Body of pancreas (tissue), 4 donors: ENCODE measurements at regions not wholly inside any gene's neighbourhood (a gene's known extent, or its start where the extent isn't known, plus 50 kb on each side); places are given as distances from the start of the nearest gene placed in this dataset.
A peak's percentile ranks its signal among the peaks of the same experiment; 100 is the strongest.

Source experiments
- ATAC-seq: fragments of 150-250 bp; one replicate; pipeline ENCODE4 v1.9.1; 2016
- DNase-seq, 4 donors: peaks; one replicate each; pipeline ENCODE4 v3.0.0-alpha.2; 2019
- H3K27ac ChIP-seq, 4 donors: fragments of 200-600 bp; sonication (generic); 1 replicate in 3 of 4; 2 replicates in 1 of 4; pipeline versions ENCODE4 v1.5.1 to v1.6.1; 2016 to 2019; ENCODE audit warnings: mild to moderate bottlenecking in 1 of 4, mixed read lengths in 1 of 4, moderate library complexity in 1 of 4
- H3K27me3 ChIP-seq, 2 donors: fragments of 200-600 bp; sonication (generic); one replicate each; pipeline ENCODE4 v1.6.0; 2016; ENCODE audit warnings: mild to moderate bottlenecking in 1 of 2
- H3K36me3 ChIP-seq, 2 donors: fragments of 200-600 bp; sonication (generic); replicated peaks in 1 of 2; 2 replicates each; pipeline ENCODE4 v1.5.1; 2016; ENCODE audit warnings: low read depth in 2 of 2; ENCODE audit not compliant: insufficient read depth in 1 of 2
- H3K4me1 ChIP-seq: fragments of 200-600 bp; sonication (generic); one replicate; pipeline ENCODE4 v1.6.0; 2016
- H3K4me3 ChIP-seq, 2 donors: fragments of 200-600 bp; sonication (generic); 1 replicate in 1 of 2; 2 replicates in 1 of 2; pipeline ENCODE4 v1.5.1; 2016 to 2019
- H3K9me3 ChIP-seq, 3 donors: fragments of 200-600 bp; sonication (generic); 1 replicate in 2 of 3; 2 replicates in 1 of 3; pipeline ENCODE4 v1.5.1; 2016
- CTCF ChIP-seq, 7 experiments: fragments of 450-650 bp in 4 of 7; fragments of 200-600 bp in 3 of 7; sonication (generic) in 3 of 7; IDR thresholded peaks; one replicate each; pipeline ENCODE4 v1.5.1; 2016 to 2019; ENCODE audit warnings: antibody characterized with exemption in 7 of 7
- POLR2A ChIP-seq, 3 donors: fragments of 450-650 bp; IDR thresholded peaks; one replicate each; pipeline ENCODE4 v1.6.1; 2016; ENCODE audit warnings: antibody characterized with exemption in 3 of 3, mild to moderate bottlenecking in 2 of 3
- WGBS, 2 donors: methylation state at CpG; one replicate each; pipeline ENCODE4 v1.1.5; 2017; 5-methylcytosine and 5-hydroxymethylcytosine counted together
- intact Hi-C: fragments of 100-400 bp; cut with DNase I; formaldehyde crosslinking; loops from one replicate; pipeline ENCODE4 v1.15.1; 2023

DNA sequence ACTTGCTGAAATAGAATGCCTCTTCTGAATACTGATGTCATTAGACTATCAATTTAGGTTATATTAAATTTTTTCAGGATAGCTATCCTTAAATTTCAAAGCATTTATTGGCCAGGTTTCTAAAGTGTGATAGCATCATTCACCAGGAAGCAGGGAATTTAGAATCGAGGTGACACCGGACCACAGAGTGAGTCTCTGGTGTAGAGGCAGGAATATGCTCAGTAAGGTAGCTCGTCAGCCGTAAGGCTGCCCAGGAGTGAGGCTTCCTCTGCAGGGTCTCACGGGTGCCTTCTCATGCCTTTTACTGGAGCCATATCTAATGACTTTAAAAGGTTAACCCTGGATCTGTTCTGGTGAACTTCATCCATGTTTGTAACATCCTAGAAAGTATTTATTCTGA is 170.8 kb upstream of the KLF14 start:
- Histone ChIP-seq H3K27me3 (no peaks in the 10 kb centered on the region), H3K9me3 (no peaks in the 10 kb centered on the region), H3K36me3 (no peaks in the 10 kb centered on the region), H3K27ac (peak overlapping the region in 3 of 4 donors; percentile 4 to 74 (median 62)), H3K4me1 (peaks cover 50% of the 10 kb centered on the region), H3K4me3 (no peak overlapping the region)
- no peak for DNase-seq
- no peak for ATAC-seq
- intact Hi-C loops, result no loop called here
- TF ChIP-seq POLR2A (IDR thresholded peaks at IDR 0.05) (no peak), CTCF (IDR thresholded peaks at IDR 0.05) (no peak)
- WGBS, 2 donors, result 71 to 82% methylated on average over 5 of the region's 5 CpGs

- intact Hi-C loops, result no loop called here
- WGBS, 2 donors, result 95 to 100% methylated on average over 1 of the region's 1 CpG
- H3K27ac ChIP-seq, result no peak overlapping the region
- no peak overlapping the region for H3K4me3 ChIP-seq
- ATAC-seq (no peak), DNase-seq (no peak)
- peaks cover 32% of the 10 kb centered on the region for H3K4me1 ChIP-seq
- no peak for TF ChIP-seq POLR2A (IDR thresholded peaks at IDR 0.05)
- no peak for TF ChIP-seq CTCF (IDR thresholded peaks at IDR 0.05)
- H3K27me3 ChIP-seq, result no peaks in the 10 kb centered on the region
- H3K9me3 ChIP-seq, result no peaks in the 10 kb centered on the region
- no peaks in the 10 kb centered on the region for H3K36me3 ChIP-seq
These were observed 172.6 kb upstream of the KLF14 start for GRCh38 chr7:130906575-130906974.

GRCh38 chr7:130907439-130907838 is 173.4 kb upstream of the KLF14 start:
- Histone ChIP-seq H3K4me1 (peaks cover 31% of the 10 kb centered on the region), H3K4me3 (no peak overlapping the region), H3K36me3 (no peaks in the 10 kb centered on the region), H3K9me3 (no peaks in the 10 kb centered on the region), H3K27me3 (no peaks in the 10 kb centered on the region), H3K27ac (no peak overlapping the region)
- TF ChIP-seq POLR2A (IDR thresholded peaks at IDR 0.05) (no peak), CTCF (IDR thresholded peaks at IDR 0.05) (no peak)
- WGBS, 2 donors, result 83 to 90% methylated on average over 4 of the region's 4 CpGs
- ATAC-seq (no peak), DNase-seq (no peak)
- intact Hi-C loops, result no loop called here

- 92 to 97% methylated on average over 11 of the region's 11 CpGs for WGBS, 2 donors
- Histone ChIP-seq H3K27ac (no peak overlapping the region), H3K4me3 (no peak overlapping the region)
These were observed 174.5 kb upstream of the KLF14 start for GRCh38 chr7:130908345-130909160.

More at GRCh38 chr7:130908345-130909160, 174.5 kb upstream of the KLF14 start:
- intact Hi-C loops, result no loop called here
- no peaks in the 10 kb centered on the region for H3K9me3 ChIP-seq
- no peak for TF ChIP-seq CTCF (IDR thresholded peaks at IDR 0.05)
- H3K4me1 ChIP-seq, result peaks cover 25% of the 10 kb centered on the region
- DNase-seq (no peak), ATAC-seq (no peak)
- no peaks in the 10 kb centered on the region for H3K27me3 ChIP-seq
- H3K36me3 ChIP-seq, result no peaks in the 10 kb centered on the region
